Keratinocyte (primary cell): ENCODE measurements at regions not wholly inside any gene's neighbourhood (a gene's known extent, or its start where the extent isn't known, plus 50 kb on each side); places are given as distances from the start of the nearest gene placed in this dataset.

ENCODE experiments used
- DNase-seq: peaks from one replicate; pipeline ENCODE4 v3.0.0-alpha.2; 2011; ENCODE audit warnings: low read depth, missing footprints, low spot score
- FAIRE-seq: peaks from 2 replicates; lab custom pipeline; 2011; peaks lifted over from hg19 to GRCh38; lab: Jason Lieb, UNC
- H2AFZ ChIP-seq: 2 replicates; pipeline ENCODE4 v1.6.0; 2012; ENCODE audit warnings: low read length, control low read depth, inconsistent platforms; ENCODE audit not compliant: control insufficient read depth
- H3K27ac ChIP-seq: 2 replicates; pipeline ENCODE4 v1.5.1; 2011; ENCODE audit warnings: low read length; ENCODE audit not compliant: control insufficient read depth, insufficient read depth
- H3K27me3 ChIP-seq: 3 replicates; pipeline ENCODE4 v1.6.0; 2011; ENCODE audit warnings: low read length; ENCODE audit not compliant: control insufficient read depth, insufficient read depth; ENCODE audit errors: extremely low read depth
- H3K36me3 ChIP-seq, 2 experiments: 2 replicates in 1 of 2; 3 replicates in 1 of 2; pipeline ENCODE4 v1.5.1; 2011; ENCODE audit warnings: low read length in 2 of 2, mild to moderate bottlenecking in 1 of 2; ENCODE audit not compliant: control insufficient read depth in 2 of 2, insufficient read depth in 2 of 2; ENCODE audit errors: extremely low read depth in 1 of 2
- H3K4me1 ChIP-seq: 3 replicates; pipeline ENCODE4 v1.5.1; 2011; ENCODE audit warnings: low read length; ENCODE audit not compliant: control insufficient read depth, insufficient read depth; ENCODE audit errors: extremely low read depth
- H3K4me2 ChIP-seq: 3 replicates; pipeline ENCODE4 v1.6.0; 2011; ENCODE audit warnings: low read depth, low read length; ENCODE audit not compliant: control insufficient read depth, insufficient read depth; ENCODE audit errors: extremely low read depth
- H3K4me3 ChIP-seq, 3 experiments: fragments of 200-600 bp in 1 of 3; sonication (generic) in 1 of 3; 2 replicates in 2 of 3; 3 replicates in 1 of 3; pipeline ENCODE4 v1.5.1; 2011 to 2016; ENCODE audit warnings: low read length in 3 of 3, mild to moderate bottlenecking in 3 of 3, control low read depth in 2 of 3, inconsistent platforms in 1 of 3, low read depth in 1 of 3, mixed read lengths in 1 of 3, mixed run types in 1 of 3, moderate library complexity in 1 of 3; ENCODE audit not compliant: control insufficient read depth in 2 of 3, insufficient read depth in 2 of 3; ENCODE audit errors: extremely low read depth in 1 of 3
- H3K79me2 ChIP-seq: 2 replicates; pipeline ENCODE4 v1.6.0; 2012; ENCODE audit warnings: low read length; ENCODE audit not compliant: control insufficient read depth, insufficient read depth
- H3K9ac ChIP-seq: 3 replicates; pipeline ENCODE4 v1.6.0; 2011; ENCODE audit warnings: low read length; ENCODE audit not compliant: control insufficient read depth, insufficient read depth; ENCODE audit errors: extremely low read depth
- H3K9me1 ChIP-seq: 3 replicates; pipeline ENCODE4 v1.6.0; 2011; ENCODE audit warnings: low read length; ENCODE audit not compliant: control insufficient read depth, insufficient read depth; ENCODE audit errors: extremely low read depth
- H3K9me3 ChIP-seq: 2 replicates; pipeline ENCODE4 v1.5.1; 2012; ENCODE audit warnings: low read depth, low read length; ENCODE audit not compliant: control insufficient read depth
- H4K20me1 ChIP-seq: 3 replicates; pipeline ENCODE4 v1.6.0; 2011; ENCODE audit warnings: low read length; ENCODE audit not compliant: control insufficient read depth, insufficient read depth; ENCODE audit errors: extremely low read depth
- CTCF ChIP-seq, 3 experiments: IDR thresholded peaks in 1 of 3; conservative IDR thresholded peaks in 1 of 3; optimal IDR thresholded peaks in 1 of 3; 2 replicates in 2 of 3; 3 replicates in 1 of 3; pipeline versions ENCODE3 to v1.5.1; 2011; ENCODE audit warnings: low read length in 3 of 3, mild to moderate bottlenecking in 3 of 3, moderate library complexity in 2 of 3, control low read depth in 1 of 3, inconsistent platforms in 1 of 3; ENCODE audit not compliant: insufficient read depth in 2 of 3; ENCODE audit errors: extremely low read depth in 1 of 3
- EZH2 ChIP-seq: IDR thresholded peaks from one replicate; pipeline ENCODE4 v1.6.1; 2012; ENCODE audit warnings: inconsistent platforms, mild to moderate bottlenecking, low read length, moderate library complexity
- dilution Hi-C: fragments of 300-500 bp; cut with MboI; formaldehyde crosslinking; loops from one replicate; pipeline ENCODE4 v1.7.0; 2020; ENCODE audit warnings: low sequenced_read_pairs; ENCODE audit not compliant: extremely low pct_ligation_motif_present

GRCh38 chr14:55772486-55772885 lies 192.5 kb downstream of the KTN1 start:
- H3K36me3 ChIP-seq, result no peaks in the 10 kb centered on the region
- no peaks in the 10 kb centered on the region for H3K9me1 ChIP-seq
- H4K20me1 ChIP-seq, result no peaks in the 10 kb centered on the region
- DNase-seq (no peak), FAIRE-seq (no peak)
- H3K27me3 ChIP-seq, result no peaks in the 10 kb centered on the region
- TF ChIP-seq EZH2, result no peak
- TF ChIP-seq CTCF (optimal IDR thresholded peaks at IDR 0.05 in 1 of 3, IDR thresholded peaks at IDR 0.05 in 1 of 3, conservative IDR thresholded peaks at IDR 0.05 in 1 of 3; ENCODE audit: extremely low read depth in 1 of 3, insufficient read depth in 2 of 3, low read length in 3 of 3), result no peak
- dilution Hi-C loops, result no loop called here
- H3K4me2 ChIP-seq, result no peak overlapping the region
- no peak overlapping the region for H3K27ac ChIP-seq
- H3K79me2 ChIP-seq, result no peaks in the 10 kb centered on the region
- no peaks in the 10 kb centered on the region for H3K9me3 ChIP-seq
- no peaks in the 10 kb centered on the region for H3K4me1 ChIP-seq
- H2AFZ ChIP-seq, result no peak overlapping the region
- H3K9ac ChIP-seq, result no peak overlapping the region
- H3K4me3 ChIP-seq, result no peak overlapping the region

GRCh38 chr14:55773312-55773711 lies 193.3 kb downstream of the KTN1 start:
- DNase-seq, result no peak
- no peaks in the 10 kb centered on the region for H3K36me3 ChIP-seq
- no peak for FAIRE-seq

More at GRCh38 chr14:55773312-55773711, 193.3 kb downstream of the KTN1 start:
- Histone ChIP-seq H3K4me3 (no peak overlapping the region), H2AFZ (no peak overlapping the region), H3K27me3 (no peaks in the 10 kb centered on the region), H3K9ac (no peak overlapping the region), H3K4me1 (no peaks in the 10 kb centered on the region), H3K79me2 (no peaks in the 10 kb centered on the region), H3K9me3 (no peaks in the 10 kb centered on the region), H4K20me1 (no peaks in the 10 kb centered on the region), H3K27ac (no peak overlapping the region), H3K4me2 (no peak overlapping the region), H3K9me1 (no peaks in the 10 kb centered on the region)
- TF ChIP-seq EZH2 (no peak), CTCF (optimal IDR thresholded peaks at IDR 0.05 in 1 of 3, IDR thresholded peaks at IDR 0.05 in 1 of 3, conservative IDR thresholded peaks at IDR 0.05 in 1 of 3; ENCODE audit: extremely low read depth in 1 of 3, insufficient read depth in 2 of 3, low read length in 3 of 3) (no peak)
- dilution Hi-C loops, result no loop called here
